Heart left ventricle (tissue), 16 donors: ENCODE measurements at regions not wholly inside any gene's neighbourhood (a gene's known extent, or its start where the extent isn't known, plus 50 kb on each side); places are given as distances from the start of the nearest gene placed in this dataset.
"Not testable (repeated sequence)": the region's sequence is repeated elsewhere in the genome, so short reads cannot be mapped to it uniquely, and the experiment has no call there.

Source experiments
- ATAC-seq, 4 donors: fragments of 200-7000 bp; cut with Tn5 transposase; one replicate each; pipeline ENCODE4 v1.9.1; 2020 to 2022; ENCODE audit warnings: moderate library complexity in 4 of 4, mild to moderate bottlenecking in 3 of 4, moderate number of reproducible peaks in 1 of 4
- DNase-seq, 5 donors: peaks; one replicate each; pipeline ENCODE4 v3.0.0-alpha.2; 2020
- H3K27ac ChIP-seq, 12 donors: fragments of 200-600 bp; sonication (generic) in 4 of 12; one replicate each; pipeline versions ENCODE4 v1.5.0 to v1.8.0; 2016 to 2022; ENCODE audit warnings: mild to moderate bottlenecking in 2 of 12
- H3K27me3 ChIP-seq, 9 donors: fragments of 200-600 bp; sonication (generic) in 2 of 9; one replicate each; pipeline versions ENCODE4 v1.5.1 to v1.8.0; 2016 to 2022; ENCODE audit warnings: mild to moderate bottlenecking in 3 of 9
- H3K36me3 ChIP-seq, 9 donors: fragments of 200-600 bp; sonication (generic) in 2 of 9; one replicate each; pipeline versions ENCODE4 v1.5.0 to v1.8.0; 2018 to 2022; ENCODE audit warnings: mild to moderate bottlenecking in 2 of 9
- H3K4me1 ChIP-seq, 12 donors: fragments of 200-600 bp; sonication (generic) in 4 of 12; one replicate each; pipeline versions ENCODE4 v1.5.0 to v1.8.0; 2016 to 2022; ENCODE audit warnings: mild to moderate bottlenecking in 3 of 12
- H3K4me3 ChIP-seq, 12 donors: fragments of 200-600 bp; sonication (generic) in 4 of 12; one replicate each; pipeline versions ENCODE4 v1.5.0 to v1.8.0; 2017 to 2022; ENCODE audit warnings: mild to moderate bottlenecking in 9 of 12, moderate library complexity in 4 of 12
- H3K9me3 ChIP-seq, 12 donors: fragments of 200-600 bp; sonication (generic) in 4 of 12; one replicate each; pipeline versions ENCODE4 v1.5.0 to v1.8.0; 2016 to 2022; ENCODE audit warnings: mild to moderate bottlenecking in 1 of 12
- POLR2A ChIP-seq, 2 donors: fragments of 450-650 bp; IDR thresholded peaks; one replicate each; pipeline ENCODE4 v1.6.1; 2017; ENCODE audit warnings: antibody characterized with exemption in 2 of 2, mild to moderate bottlenecking in 2 of 2, moderate library complexity in 2 of 2
- WGBS, 4 donors: extraction: QIAGEN DNeasy Blood & Tissue Kit in 2 of 4; methylation state at CpG; one replicate each; pipeline versions ENCODE4 v1.1.5 to v1.1.7; 2013 to 2018; 5-methylcytosine and 5-hydroxymethylcytosine counted together
- intact Hi-C, 10 donors: fragments of 100-400 bp; cut with DNase I; formaldehyde crosslinking; loops; one replicate each; pipeline versions ENCODE4 v1.11.1 to v1.14.2; 2022
- TF ChIP-seq, protein P1 (sequence below), 12 donors: fragments of 200-600 bp; sonication (generic) in 4 of 12; IDR thresholded peaks; one replicate each; pipeline versions ENCODE4 v1.5.0 to v1.8.0; 2018 to 2022; ENCODE audit warnings: antibody characterized with exemption in 12 of 12, mild to moderate bottlenecking in 5 of 12
- donor health status: ischemic (EF 13 %, LVEDD 7.1; RV severe dilation, severe dysfunction).
- donor health status: healthy with polysubstance abuse.
- donor health status: DM: no; HTN: yes; CAD: no.
- donor health status: DM: no; HTN: no; CAD: no.
- donor health status: ischemic (EF 25% LVEDD 6.9; RV normal size, moderate dysfunction).
- donor health status: ischemic (EF 25% LVEDD 5.7; RV mildly dilated, moderate dysfunction).
- donor health status: healthy.
- donor health status: DM: yes; HTN: yes; CAD: no.
- donor health status: ischemic (EF 35%, LVEDD 5.7; RV mildly dilated, moderate dysfunction).
- donor health status: nonischemic (EF 11% LVEDD 7.7; RV severe dilation, severe dysfunction).
- donor health status: DM: yes; HTN: yes; CAD: no.
- donor health status: PGD.
- donor health status: ischemic (EF 29% LVEDD 5.4; RV normal size, mild dysfunction).
- donor health status: nonischemic (EF 23%, LVEDD 6.1; RV moderate dilation, normal function).

DNA sequence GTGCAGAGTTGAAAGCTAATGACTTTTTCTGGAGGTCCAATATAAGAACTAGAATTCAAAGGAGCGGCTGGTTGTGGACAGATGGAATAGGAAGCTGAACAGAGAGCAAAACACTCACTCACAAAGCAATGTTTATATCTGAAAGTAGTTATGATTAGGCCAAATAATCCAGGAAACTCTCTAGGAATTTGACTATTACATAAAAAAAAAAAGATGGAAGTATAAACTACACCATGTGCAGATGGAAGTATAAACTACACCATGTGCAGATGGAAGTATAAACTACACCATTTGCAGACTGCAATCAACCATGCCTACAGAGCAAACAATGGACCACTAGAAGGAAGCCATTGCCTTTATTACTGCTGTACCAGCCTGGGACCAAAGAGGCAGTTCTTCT is 771.1 kb downstream of the BRINP3 start:
- WGBS, 4 donors, result 74 to 87% (median 79%) methylated on average over 1 of the region's 1 CpG
- Histone ChIP-seq H3K36me3 (no peaks in the 10 kb centered on the region), H3K27ac (no peak overlapping the region), H3K4me3 (no peak overlapping the region), H3K9me3 (no peaks in the 10 kb centered on the region), H3K27me3 (no peaks in the 10 kb centered on the region), H3K4me1 (no peaks in the 10 kb centered on the region)
- intact Hi-C loops, result no loop called here
- ATAC-seq, result no peak
- no peak for TF ChIP-seq POLR2A (IDR thresholded peaks at IDR 0.05)
- TF ChIP-seq, protein P1, sequence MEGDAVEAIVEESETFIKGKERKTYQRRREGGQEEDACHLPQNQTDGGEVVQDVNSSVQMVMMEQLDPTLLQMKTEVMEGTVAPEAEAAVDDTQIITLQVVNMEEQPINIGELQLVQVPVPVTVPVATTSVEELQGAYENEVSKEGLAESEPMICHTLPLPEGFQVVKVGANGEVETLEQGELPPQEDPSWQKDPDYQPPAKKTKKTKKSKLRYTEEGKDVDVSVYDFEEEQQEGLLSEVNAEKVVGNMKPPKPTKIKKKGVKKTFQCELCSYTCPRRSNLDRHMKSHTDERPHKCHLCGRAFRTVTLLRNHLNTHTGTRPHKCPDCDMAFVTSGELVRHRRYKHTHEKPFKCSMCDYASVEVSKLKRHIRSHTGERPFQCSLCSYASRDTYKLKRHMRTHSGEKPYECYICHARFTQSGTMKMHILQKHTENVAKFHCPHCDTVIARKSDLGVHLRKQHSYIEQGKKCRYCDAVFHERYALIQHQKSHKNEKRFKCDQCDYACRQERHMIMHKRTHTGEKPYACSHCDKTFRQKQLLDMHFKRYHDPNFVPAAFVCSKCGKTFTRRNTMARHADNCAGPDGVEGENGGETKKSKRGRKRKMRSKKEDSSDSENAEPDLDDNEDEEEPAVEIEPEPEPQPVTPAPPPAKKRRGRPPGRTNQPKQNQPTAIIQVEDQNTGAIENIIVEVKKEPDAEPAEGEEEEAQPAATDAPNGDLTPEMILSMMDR (IDR thresholded peaks at IDR 0.05), result no peak
- no peak for DNase-seq

DNA sequence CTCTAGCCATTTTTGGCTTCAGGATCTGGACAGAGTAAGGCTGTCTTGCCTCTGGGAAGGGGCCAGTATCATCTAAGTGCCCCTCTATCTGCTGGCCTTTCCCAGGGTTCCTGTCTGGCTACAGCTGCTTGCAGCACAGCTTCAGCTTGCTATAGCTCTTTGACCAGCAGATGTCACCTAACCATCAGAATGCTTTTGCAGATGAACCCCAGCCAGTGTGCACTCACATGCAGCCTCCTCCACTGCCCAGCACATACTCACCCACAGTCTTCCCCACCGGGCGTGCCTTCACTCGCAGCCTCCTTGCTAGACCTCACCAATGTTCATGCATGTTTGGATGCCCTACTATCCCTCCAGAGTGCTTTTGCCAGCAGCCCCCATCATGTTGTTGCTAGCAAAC is 769.0 kb downstream of the BRINP3 start:
- intact Hi-C loops, result no loop called here
- H3K27ac ChIP-seq, result no peak overlapping the region
- no peak for TF ChIP-seq POLR2A (IDR thresholded peaks at IDR 0.05)
- TF ChIP-seq, protein P1 (IDR thresholded peaks at IDR 0.05), result no peak
- H3K27me3 ChIP-seq, result no peaks in the 10 kb centered on the region
- no peak for ATAC-seq
- H3K4me3 ChIP-seq, result no peak overlapping the region
- WGBS, 4 donors, result 86 to 97% (median 93%) methylated on average over 3 of the region's 3 CpGs
- peaks cover 0 to 12% (median 2%) of the 10 kb centered on the region in 12 donors for H3K9me3 ChIP-seq
- H3K4me1 ChIP-seq, result no peaks in the 10 kb centered on the region
- no peak for DNase-seq
- no peaks in the 10 kb centered on the region for H3K36me3 ChIP-seq

DNA sequence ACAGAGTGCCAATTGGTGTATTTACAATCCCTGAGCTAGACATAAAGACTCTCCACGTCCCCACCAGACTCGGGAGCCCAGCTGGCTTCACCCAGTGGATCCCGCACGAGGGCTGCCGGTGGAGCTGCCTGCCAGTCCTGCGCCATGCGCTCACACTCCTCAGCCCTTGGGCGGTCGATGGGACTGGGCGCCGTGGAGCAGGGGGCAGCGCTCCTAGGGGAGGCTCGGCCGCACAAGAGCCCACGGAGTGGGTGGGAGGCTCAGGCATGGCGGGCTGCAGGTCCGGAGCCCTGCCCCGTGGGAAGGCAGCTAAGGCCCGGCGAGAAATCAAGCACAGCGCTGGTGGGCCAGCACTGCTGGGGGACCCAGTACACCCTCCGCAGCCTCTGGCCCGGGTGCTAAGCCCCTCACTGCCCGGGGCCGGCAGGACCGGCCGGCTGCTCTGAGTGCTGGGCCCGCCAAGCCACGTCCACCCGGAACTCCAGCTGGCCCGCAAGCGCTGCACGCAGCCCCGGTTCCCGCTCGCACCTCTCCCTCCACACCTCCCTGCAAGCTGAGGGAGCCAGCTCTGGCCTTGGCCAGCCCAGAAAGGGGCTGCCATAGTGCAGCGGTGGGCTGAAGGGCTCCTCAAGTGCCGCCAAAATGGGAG is 759.4 kb downstream of the BRINP3 start:
- H3K9me3 ChIP-seq, result peaks cover 0 to 14% (median 0%) of the 10 kb centered on the region in 12 donors
- H3K36me3 ChIP-seq, ATAC-seq, DNase-seq, H3K27ac ChIP-seq, H3K4me3 ChIP-seq, intact Hi-C loops, H3K4me1 ChIP-seq, H3K27me3 ChIP-seq: not testable (repeated sequence)
- WGBS, 4 donors, result 95 to 96% (median 96%) methylated on average over 24 to 38 of the region's 38 CpGs

DNA sequence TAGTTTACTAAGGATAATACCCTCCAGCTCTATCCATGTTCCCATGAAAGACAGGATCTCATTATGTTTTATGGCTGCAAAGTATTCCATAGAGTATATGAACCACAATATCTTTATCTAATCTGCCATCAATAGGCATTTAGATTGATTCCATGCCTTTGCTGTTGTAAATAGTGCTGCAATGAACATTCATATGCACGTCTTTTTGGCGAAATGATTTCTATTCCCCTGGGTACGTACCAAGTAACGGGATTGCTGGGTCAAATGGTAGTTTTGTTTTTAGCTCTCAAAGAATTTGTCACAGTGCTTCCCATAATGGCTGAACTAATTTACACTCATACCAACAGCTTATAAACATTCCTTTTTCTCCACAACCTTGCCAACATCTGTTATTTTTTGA is 750.9 kb downstream of the BRINP3 start:
- TF ChIP-seq POLR2A (IDR thresholded peaks at IDR 0.05), result no peak
- TF ChIP-seq, protein P1 (IDR thresholded peaks at IDR 0.05), result no peak
- 79 to 91% (median 82%) methylated on average over 4 of the region's 4 CpGs for WGBS, 4 donors
- no peaks in the 10 kb centered on the region for H3K36me3 ChIP-seq
- H3K27ac ChIP-seq, result no peak overlapping the region
- intact Hi-C loops, result no loop called here
- peaks cover 0 to 11% (median 0%) of the 10 kb centered on the region in 12 donors for H3K9me3 ChIP-seq
- H3K27me3 ChIP-seq, result no peaks in the 10 kb centered on the region
- no peaks in the 10 kb centered on the region for H3K4me1 ChIP-seq
- DNase-seq (no peak), ATAC-seq (no peak)
- no peak overlapping the region for H3K4me3 ChIP-seq

DNA sequence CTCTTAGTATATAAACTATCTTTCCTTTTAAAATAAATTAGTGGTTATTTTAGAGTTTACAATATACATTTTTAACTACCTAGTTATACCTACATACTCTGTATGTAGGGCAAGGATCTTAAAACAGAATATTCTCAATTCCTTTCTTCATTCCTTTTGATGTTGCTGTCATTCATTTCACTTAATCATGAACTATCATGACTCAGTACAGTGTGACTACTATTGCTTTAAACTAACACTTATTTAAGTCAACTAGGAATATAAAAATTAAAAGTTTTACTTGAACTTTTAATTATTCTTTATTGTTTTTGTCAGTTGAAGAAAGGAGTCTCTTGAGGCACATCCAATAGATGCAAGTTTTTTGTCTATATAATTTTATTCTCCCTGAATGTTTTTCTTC is 726.4 kb downstream of the BRINP3 start:
- ATAC-seq, result no peak
- intact Hi-C loops, result no loop called here
- DNase-seq, result no peak
- Histone ChIP-seq H3K9me3 (peaks cover 0 to 10% (median 0%) of the 10 kb centered on the region in 12 donors), H3K27ac (no peak overlapping the region), H3K4me1 (no peaks in the 10 kb centered on the region), H3K36me3 (no peaks in the 10 kb centered on the region), H3K4me3 (no peak overlapping the region), H3K27me3 (no peaks in the 10 kb centered on the region)
- TF ChIP-seq, protein P1 (IDR thresholded peaks at IDR 0.05), result no peak
- no peak for TF ChIP-seq POLR2A (IDR thresholded peaks at IDR 0.05)
